Left ventricle myocardium inferior (tissue), 1 donor: ENCODE measurements at regions not wholly inside any gene's neighbourhood (a gene's known extent, or its start where the extent isn't known, plus 50 kb on each side); places are given as distances from the start of the nearest gene placed in this dataset.

ENCODE experiments used
- DNase-seq: peaks from one replicate; pipeline ENCODE4 v3.0.0-alpha.2; 2020
- H3K27ac ChIP-seq: fragments of 200-600 bp; replicated peaks from 2 replicates; pipeline ENCODE4 v1.8.0; 2021
- H3K27me3 ChIP-seq: fragments of 200-600 bp; 2 replicates; pipeline ENCODE4 v1.8.0; 2021; ENCODE audit warnings: low read depth
- H3K36me3 ChIP-seq: fragments of 200-600 bp; 2 replicates; pipeline ENCODE4 v1.8.0; 2021
- H3K4me1 ChIP-seq: fragments of 200-600 bp; 2 replicates; pipeline ENCODE4 v1.8.0; 2021
- H3K4me3 ChIP-seq: fragments of 200-600 bp; 2 replicates; pipeline ENCODE4 v1.8.0; 2021; ENCODE audit warnings: mild to moderate bottlenecking, moderate library complexity
- H3K9me3 ChIP-seq: fragments of 200-600 bp; replicated peaks from 2 replicates; pipeline ENCODE4 v1.8.0; 2021
- CTCF ChIP-seq: fragments of 200-600 bp; IDR thresholded peaks from 2 replicates; pipeline ENCODE4 v1.8.0; 2021; ENCODE audit warnings: antibody characterized with exemption, mild to moderate bottlenecking, borderline replicate concordance
- intact Hi-C: fragments of 100-400 bp; cut with micrococcal nuclease; formaldehyde crosslinking; loops from one replicate; pipeline ENCODE4 v1.11.0; 2022
- donor health status: DM: no; HTN: yes; CAD: no; lungs with severe emphysema.

- DNase-seq = no peak
- Histone ChIP-seq H3K9me3 (no peaks in the 10 kb centered on the region), H3K27ac (no peak overlapping the region), H3K27me3 (peaks cover 6% of the 10 kb centered on the region), H3K36me3 (no peaks in the 10 kb centered on the region), H3K4me3 (no peak overlapping the region), H3K4me1 (peaks cover 5% of the 10 kb centered on the region)
- TF ChIP-seq CTCF = no peak
- intact Hi-C loops = no loop called here
Measured at GRCh38 chr2:204012072-204012653, 75.6 kb downstream of the ICOS start.

GRCh38 chr2:204015118-204015843 is 78.7 kb downstream of the ICOS start:
- peaks cover 8% of the 10 kb centered on the region for H3K27me3 ChIP-seq
- peaks cover 5% of the 10 kb centered on the region for H3K4me1 ChIP-seq
- intact Hi-C loops = no loop called here
- H3K9me3 ChIP-seq = no peaks in the 10 kb centered on the region
- H3K4me3 ChIP-seq = no peak overlapping the region
- no peak for DNase-seq
- no peak overlapping the region for H3K27ac ChIP-seq
- H3K36me3 ChIP-seq = no peaks in the 10 kb centered on the region
- TF ChIP-seq CTCF = no peak

GRCh38 chr2:204018717-204019116 is 82.2 kb downstream of the ICOS start:
- Histone ChIP-seq H3K27ac (no peak overlapping the region), H3K9me3 (no peaks in the 10 kb centered on the region), H3K36me3 (no peaks in the 10 kb centered on the region), H3K4me1 (no peaks in the 10 kb centered on the region), H3K4me3 (no peak overlapping the region), H3K27me3 (peaks cover 8% of the 10 kb centered on the region)
- intact Hi-C loops = no loop called here
- TF ChIP-seq CTCF = no peak
- no peak for DNase-seq

- intact Hi-C loops = no loop called here
- H3K4me1 ChIP-seq = no peaks in the 10 kb centered on the region
- H3K36me3 ChIP-seq = no peaks in the 10 kb centered on the region
- no peaks in the 10 kb centered on the region for H3K9me3 ChIP-seq
- TF ChIP-seq CTCF = no peak
- peaks cover 8% of the 10 kb centered on the region for H3K27me3 ChIP-seq
- DNase-seq = no peak
- H3K27ac ChIP-seq = no peak overlapping the region
- no peak overlapping the region for H3K4me3 ChIP-seq
Measured at GRCh38 chr2:204019572-204020501, 83.3 kb downstream of the ICOS start.

GRCh38 chr2:204021290-204022081 is 84.9 kb downstream of the ICOS start:
- H3K4me3 ChIP-seq = no peak overlapping the region

More at GRCh38 chr2:204021290-204022081, 84.9 kb downstream of the ICOS start:
- no peaks in the 10 kb centered on the region for H3K4me1 ChIP-seq
- intact Hi-C loops = no loop called here
- H3K27me3 ChIP-seq = peaks cover 8% of the 10 kb centered on the region
- DNase-seq = no peak
- no peak overlapping the region for H3K27ac ChIP-seq
- H3K36me3 ChIP-seq = no peaks in the 10 kb centered on the region
- H3K9me3 ChIP-seq = no peaks in the 10 kb centered on the region
- TF ChIP-seq CTCF = no peak
